ENCODE measurements at regions not wholly inside any gene's neighbourhood (a gene's known extent, or its start where the extent isn't known, plus 50 kb on each side); places are given as distances from the start of the nearest gene placed in this dataset.

DNA sequence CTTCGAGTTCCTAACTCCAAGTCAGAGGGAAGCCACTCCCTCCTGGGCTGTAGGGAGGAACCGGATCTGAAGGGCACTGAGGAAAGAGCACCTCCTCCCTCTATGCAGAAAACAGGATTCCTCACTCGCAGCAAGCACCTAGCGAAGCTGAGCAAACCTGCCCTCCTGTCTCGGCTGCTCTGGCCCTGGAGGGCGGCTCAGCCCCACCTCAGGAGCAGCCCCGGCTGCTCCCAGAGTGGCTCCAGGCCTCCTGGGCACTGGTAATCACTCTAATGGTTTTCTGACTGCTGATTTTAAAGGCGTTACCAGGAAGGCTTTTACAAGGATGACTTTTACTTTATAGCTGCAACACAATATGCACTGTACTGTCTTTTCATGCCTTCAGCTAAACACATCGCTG is 312.5 kb downstream of the TEX29 start:
- Histone ChIP-seq H3K4me1 (no peaks in the 10 kb centered on the region), H3K27ac (no peak overlapping the region), H3K36me3 (no peaks in the 10 kb centered on the region), H3K27me3 (no peaks in the 10 kb centered on the region), H3K4me3 (no peak overlapping the region), H3K9me3 (no peaks in the 10 kb centered on the region)
- no peak for DNase-seq
- TF ChIP-seq POLR2A (IDR thresholded peaks at IDR 0.05) = no peak
- TF ChIP-seq, protein P1, sequence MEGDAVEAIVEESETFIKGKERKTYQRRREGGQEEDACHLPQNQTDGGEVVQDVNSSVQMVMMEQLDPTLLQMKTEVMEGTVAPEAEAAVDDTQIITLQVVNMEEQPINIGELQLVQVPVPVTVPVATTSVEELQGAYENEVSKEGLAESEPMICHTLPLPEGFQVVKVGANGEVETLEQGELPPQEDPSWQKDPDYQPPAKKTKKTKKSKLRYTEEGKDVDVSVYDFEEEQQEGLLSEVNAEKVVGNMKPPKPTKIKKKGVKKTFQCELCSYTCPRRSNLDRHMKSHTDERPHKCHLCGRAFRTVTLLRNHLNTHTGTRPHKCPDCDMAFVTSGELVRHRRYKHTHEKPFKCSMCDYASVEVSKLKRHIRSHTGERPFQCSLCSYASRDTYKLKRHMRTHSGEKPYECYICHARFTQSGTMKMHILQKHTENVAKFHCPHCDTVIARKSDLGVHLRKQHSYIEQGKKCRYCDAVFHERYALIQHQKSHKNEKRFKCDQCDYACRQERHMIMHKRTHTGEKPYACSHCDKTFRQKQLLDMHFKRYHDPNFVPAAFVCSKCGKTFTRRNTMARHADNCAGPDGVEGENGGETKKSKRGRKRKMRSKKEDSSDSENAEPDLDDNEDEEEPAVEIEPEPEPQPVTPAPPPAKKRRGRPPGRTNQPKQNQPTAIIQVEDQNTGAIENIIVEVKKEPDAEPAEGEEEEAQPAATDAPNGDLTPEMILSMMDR (IDR thresholded peaks at IDR 0.05) = no peak
- intact Hi-C loops (cut with DNase I; ENCODE audit: low total_unique reads) = no loop called here

GRCh38 chr13:111633401-111633800 is 313.0 kb downstream of the TEX29 start:
- no peak for DNase-seq
- TF ChIP-seq POLR2A (IDR thresholded peaks at IDR 0.05) = no peak
- no peaks in the 10 kb centered on the region for H3K9me3 ChIP-seq
- no peaks in the 10 kb centered on the region for H3K4me1 ChIP-seq
- intact Hi-C loops (cut with DNase I; ENCODE audit: low total_unique reads) = no loop called here
- no peak overlapping the region for H3K27ac ChIP-seq
- no peaks in the 10 kb centered on the region for H3K27me3 ChIP-seq
- H3K4me3 ChIP-seq = no peak overlapping the region
- no peaks in the 10 kb centered on the region for H3K36me3 ChIP-seq

- Histone ChIP-seq H3K4me1 (no peaks in the 10 kb centered on the region), H3K36me3 (no peaks in the 10 kb centered on the region), H3K4me3 (no peak overlapping the region), H3K27me3 (no peaks in the 10 kb centered on the region), H3K9me3 (no peaks in the 10 kb centered on the region), H3K27ac (no peak overlapping the region)
- no peak for DNase-seq
- TF ChIP-seq, protein P1 (IDR thresholded peaks at IDR 0.05) = no peak
- TF ChIP-seq POLR2A (IDR thresholded peaks at IDR 0.05) = no peak
- intact Hi-C loops (cut with DNase I; ENCODE audit: low total_unique reads) = no loop called here
These were observed 314.0 kb downstream of the TEX29 start for GRCh38 chr13:111634410-111634809.

- no peak overlapping the region for H3K4me3 ChIP-seq
- intact Hi-C loops (cut with DNase I; ENCODE audit: low total_unique reads) = no loop called here
These were observed 315.8 kb downstream of the TEX29 start for GRCh38 chr13:111636271-111636670.

GRCh38 chr13:111636804-111637203 is 316.4 kb downstream of the TEX29 start:
- Histone ChIP-seq H3K4me1 (no peaks in the 10 kb centered on the region), H3K9me3 (no peaks in the 10 kb centered on the region), H3K4me3 (no peak overlapping the region), H3K27ac (no peak overlapping the region), H3K27me3 (no peaks in the 10 kb centered on the region), H3K36me3 (no peaks in the 10 kb centered on the region)
- intact Hi-C loops (cut with DNase I; ENCODE audit: low total_unique reads) = no loop called here
- DNase-seq = no peak
- TF ChIP-seq, protein P1 (IDR thresholded peaks at IDR 0.05) = no peak
- no peak for TF ChIP-seq POLR2A (IDR thresholded peaks at IDR 0.05)

More at GRCh38 chr13:111636271-111636670, 315.8 kb downstream of the TEX29 start:
- H3K9me3 ChIP-seq = no peaks in the 10 kb centered on the region
- TF ChIP-seq, protein P1 (IDR thresholded peaks at IDR 0.05) = no peak
- no peak for TF ChIP-seq POLR2A (IDR thresholded peaks at IDR 0.05)
- DNase-seq = no peak
- no peaks in the 10 kb centered on the region for H3K4me1 ChIP-seq
- H3K27me3 ChIP-seq = no peaks in the 10 kb centered on the region
- no peak overlapping the region for H3K27ac ChIP-seq
- no peaks in the 10 kb centered on the region for H3K36me3 ChIP-seq

DNA sequence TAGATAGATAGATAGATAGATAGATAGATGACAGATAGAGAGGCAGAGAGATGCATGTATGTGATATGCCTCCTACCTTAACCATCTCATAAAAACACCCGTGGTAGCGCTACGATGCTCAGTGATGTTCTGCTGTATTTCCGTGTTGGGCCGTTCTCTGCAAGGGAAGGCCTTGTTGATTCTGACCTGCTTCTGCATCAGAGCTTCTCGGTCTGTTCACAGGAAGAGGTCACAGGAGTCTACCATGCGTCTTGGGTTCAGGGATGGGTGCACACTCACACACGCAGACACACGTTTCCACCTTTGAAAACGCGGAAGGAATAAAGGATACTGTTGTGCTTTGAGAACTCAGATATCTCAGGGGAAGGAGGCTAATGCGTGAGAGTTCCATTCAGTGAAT is 316.9 kb downstream of the TEX29 start:
- H3K9me3 ChIP-seq = no peaks in the 10 kb centered on the region

More for the DNA sequence above, 316.9 kb downstream of the TEX29 start:
- H3K27ac ChIP-seq = no peak overlapping the region
- DNase-seq = no peak
- H3K36me3 ChIP-seq = no peaks in the 10 kb centered on the region
- no peak overlapping the region for H3K4me3 ChIP-seq
- H3K4me1 ChIP-seq = no peaks in the 10 kb centered on the region
- H3K27me3 ChIP-seq = no peaks in the 10 kb centered on the region
- intact Hi-C loops (cut with DNase I; ENCODE audit: low total_unique reads) = no loop called here
- TF ChIP-seq, protein P1 (IDR thresholded peaks at IDR 0.05) = no peak
- TF ChIP-seq POLR2A (IDR thresholded peaks at IDR 0.05) = no peak

Measured in uterus (tissue), 3 donors.